ENCODE measurements at regions not wholly inside any gene's neighbourhood (a gene's known extent, or its start where the extent isn't known, plus 50 kb on each side); places are given as distances from the start of the nearest gene placed in this dataset.

- TF ChIP-seq, protein P1, sequence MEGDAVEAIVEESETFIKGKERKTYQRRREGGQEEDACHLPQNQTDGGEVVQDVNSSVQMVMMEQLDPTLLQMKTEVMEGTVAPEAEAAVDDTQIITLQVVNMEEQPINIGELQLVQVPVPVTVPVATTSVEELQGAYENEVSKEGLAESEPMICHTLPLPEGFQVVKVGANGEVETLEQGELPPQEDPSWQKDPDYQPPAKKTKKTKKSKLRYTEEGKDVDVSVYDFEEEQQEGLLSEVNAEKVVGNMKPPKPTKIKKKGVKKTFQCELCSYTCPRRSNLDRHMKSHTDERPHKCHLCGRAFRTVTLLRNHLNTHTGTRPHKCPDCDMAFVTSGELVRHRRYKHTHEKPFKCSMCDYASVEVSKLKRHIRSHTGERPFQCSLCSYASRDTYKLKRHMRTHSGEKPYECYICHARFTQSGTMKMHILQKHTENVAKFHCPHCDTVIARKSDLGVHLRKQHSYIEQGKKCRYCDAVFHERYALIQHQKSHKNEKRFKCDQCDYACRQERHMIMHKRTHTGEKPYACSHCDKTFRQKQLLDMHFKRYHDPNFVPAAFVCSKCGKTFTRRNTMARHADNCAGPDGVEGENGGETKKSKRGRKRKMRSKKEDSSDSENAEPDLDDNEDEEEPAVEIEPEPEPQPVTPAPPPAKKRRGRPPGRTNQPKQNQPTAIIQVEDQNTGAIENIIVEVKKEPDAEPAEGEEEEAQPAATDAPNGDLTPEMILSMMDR (conservative IDR thresholded peaks at IDR 0.05; ENCODE audit: low read depth, low read length), result no peak
- no peak for TF ChIP-seq EZH2 (IDR thresholded peaks at IDR 0.05; ENCODE audit: borderline replicate concordance, low read depth, low read length, poor library complexity, severe bottlenecking)
These were observed 204.9 kb upstream of the NPSR1 start for GRCh38 chr7:34453150-34453549.

All from A673 (cell line).